NCI-H774 (cell line): ENCODE measurements at regions not wholly inside any gene's neighbourhood (a gene's known extent, or its start where the extent isn't known, plus 50 kb on each side); places are given as distances from the start of the nearest gene placed in this dataset.
"Not testable (repeated sequence)": the region's sequence is repeated elsewhere in the genome, so short reads cannot be mapped to it uniquely, and the experiment has no call there.

ENCODE experiments used
- DNase-seq: peaks from one replicate; lab custom pipeline; 2025; lab: John Stamatoyannopoulos, UW

DNA sequence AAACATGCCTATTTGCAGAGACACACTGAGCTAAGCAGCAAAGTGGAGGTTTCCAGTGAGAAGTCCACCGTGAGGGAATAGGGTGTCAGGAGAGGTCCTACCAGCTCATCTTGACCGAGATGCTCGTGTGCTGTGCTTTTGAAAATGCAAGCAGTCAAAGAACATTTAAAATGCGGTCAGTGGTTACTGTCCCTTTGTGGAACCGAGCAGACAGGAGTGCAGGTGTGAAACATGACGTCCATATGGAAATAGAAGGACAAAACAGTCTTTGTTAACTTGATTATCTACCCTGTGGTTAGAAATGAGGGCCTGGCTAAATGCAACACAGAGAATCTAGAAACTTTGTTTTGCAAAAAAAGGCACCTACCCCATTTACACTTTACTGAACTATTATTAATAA, 473.3 kb downstream of the SPATA31A6 start:
- DNase-seq, result not testable (repeated sequence)

DNA sequence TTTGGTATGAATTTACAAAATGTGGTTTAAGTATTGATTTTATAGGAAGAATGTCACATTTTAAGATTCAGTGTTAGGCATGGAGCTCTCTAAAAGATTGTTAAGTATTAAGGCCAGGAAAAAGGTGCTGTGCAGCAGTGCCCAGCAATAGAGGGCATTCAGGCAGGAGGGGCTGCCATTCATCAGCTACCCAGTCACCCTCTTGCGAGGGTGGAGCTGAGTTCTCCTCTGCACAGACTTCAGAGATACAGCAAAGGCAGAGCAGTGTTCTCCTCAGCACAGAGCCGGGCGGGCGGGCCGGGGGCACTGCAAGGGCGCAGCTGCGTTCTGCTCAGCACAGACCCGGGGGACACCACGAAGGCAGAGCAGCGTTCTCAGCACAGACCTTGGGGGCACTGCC, 474.0 kb downstream of the SPATA31A6 start:
- not testable (repeated sequence) for DNase-seq

DNA sequence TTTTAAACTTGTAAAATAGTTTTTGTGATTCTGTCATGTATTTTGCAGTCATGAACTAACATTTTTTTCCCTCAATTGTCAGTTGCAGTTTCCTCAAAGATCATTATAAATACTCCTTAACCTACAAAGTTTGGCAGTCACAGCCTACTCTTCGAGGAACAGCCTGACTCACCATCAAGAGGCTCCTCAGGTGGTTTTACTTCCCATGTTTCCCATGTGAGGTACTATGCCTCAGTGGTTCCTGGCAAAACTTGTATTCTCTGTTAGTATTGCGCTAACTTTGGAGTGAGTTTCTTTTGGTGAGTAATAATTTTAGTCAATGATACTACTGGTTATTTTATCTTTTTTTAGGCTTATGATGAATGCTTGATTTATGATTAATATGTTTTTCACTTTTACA, 513.7 kb downstream of the SPATA31A6 start:
- not testable (repeated sequence) for DNase-seq

- DNase-seq, result not testable (repeated sequence)
Measured at GRCh38 chr9:42702890-42703289, 519.4 kb downstream of the SPATA31A6 start.

GRCh38 chr9:42724841-42725835, 541.7 kb downstream of the SPATA31A6 start:
- not testable (repeated sequence) for DNase-seq

DNA sequence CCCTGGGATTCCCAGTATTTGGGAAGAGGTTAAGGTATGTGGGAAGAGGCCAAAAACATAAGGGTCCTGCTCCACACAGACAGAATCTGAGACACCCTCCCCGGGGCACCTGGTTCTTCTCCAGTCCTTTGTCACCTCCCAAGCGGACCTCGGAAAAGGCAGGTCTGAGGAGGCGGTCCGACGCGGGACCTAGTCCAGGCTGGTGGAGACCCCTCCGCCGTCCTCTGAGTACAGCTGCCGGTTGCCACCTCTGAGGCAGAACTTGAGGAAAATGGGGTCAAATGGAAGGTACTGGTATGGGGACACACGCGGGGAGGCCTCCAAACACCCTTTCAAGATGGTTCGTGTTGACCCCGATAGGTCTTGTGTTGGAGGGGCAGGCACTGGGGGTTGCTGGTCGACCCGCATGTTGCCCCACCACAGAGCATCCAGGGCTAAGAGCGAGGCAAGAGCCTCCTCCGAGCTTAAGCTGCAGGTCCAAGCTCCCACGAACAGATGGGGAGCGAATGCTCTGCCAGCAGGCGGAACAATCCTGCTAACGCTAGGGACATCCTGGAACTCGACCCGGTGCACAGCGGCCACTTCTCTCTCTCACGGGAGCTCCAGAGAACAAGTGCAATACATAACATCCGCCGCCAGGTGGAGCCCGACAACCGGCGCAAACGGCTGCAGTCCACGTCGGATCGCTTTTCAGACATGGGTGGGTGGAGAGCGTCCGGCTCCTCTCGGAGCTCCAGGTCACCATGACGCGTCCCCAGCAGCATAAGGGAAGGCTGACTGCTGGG, 559.8 kb downstream of the SPATA31A6 start:
- peak; percentile 56 for DNase-seq

DNA sequence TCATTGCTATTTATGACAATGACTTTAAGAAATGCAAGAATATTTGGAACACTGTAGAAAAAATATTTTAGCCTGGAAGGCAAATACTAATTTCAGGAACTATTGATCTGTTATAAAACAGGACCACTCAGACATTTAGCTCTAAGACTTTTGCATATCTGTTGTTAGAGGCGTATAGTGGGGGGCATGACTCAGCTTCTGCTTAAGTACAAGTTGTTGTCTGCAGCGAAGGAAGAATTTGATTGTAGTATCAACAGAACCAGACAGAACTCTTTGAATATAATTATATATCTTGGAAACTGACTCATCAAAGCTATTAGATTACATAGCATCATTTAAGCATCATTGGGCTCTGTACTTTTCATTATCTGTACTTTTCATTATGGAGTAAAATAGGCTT, 573.8 kb downstream of the SPATA31A6 start:
- DNase-seq, result not testable (repeated sequence)

- not testable (repeated sequence) for DNase-seq
Measured at GRCh38 chr9:42759320-42759719, 575.9 kb downstream of the SPATA31A6 start.

DNA sequence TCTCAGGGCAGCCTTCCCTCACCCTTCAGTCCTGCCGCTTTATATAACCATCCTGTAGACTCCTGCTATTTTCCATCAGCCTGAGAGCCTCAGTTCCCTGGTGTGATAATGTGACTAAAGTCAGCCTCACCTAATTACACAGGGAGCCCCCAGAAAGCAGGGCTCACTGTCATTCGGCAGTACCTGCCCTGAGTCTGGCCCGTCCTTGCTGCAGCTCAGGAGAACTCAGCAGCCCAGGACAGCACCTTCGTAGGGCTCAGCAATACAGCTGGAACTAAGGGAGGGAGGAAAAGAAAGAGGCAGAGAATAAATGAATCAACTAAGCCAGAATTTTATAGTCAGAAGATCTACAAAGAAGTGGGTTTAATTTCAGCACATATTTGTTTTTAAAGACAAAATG, 598.7 kb downstream of the SPATA31A6 start:
- DNase-seq, result not testable (repeated sequence)

DNA sequence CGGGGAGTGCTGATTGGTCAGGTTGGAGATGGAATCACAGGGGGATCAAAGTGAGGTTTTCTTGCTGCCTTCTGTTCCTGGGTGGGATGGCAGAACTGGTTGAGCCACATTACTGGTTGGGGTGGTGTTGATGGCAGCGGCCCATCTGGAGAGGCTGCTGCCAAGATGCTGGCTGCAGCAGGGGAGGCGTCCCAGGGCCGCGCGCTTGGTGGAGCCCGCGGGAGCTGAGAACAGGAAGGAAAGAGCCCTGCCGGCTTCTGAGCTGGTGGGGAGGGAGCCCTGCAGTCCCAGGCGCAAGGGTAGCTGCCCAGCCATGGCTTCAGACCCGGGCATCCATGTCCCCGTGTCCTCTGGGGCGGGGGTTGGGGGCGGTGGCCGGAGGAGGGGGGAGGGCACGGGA, 609.3 kb downstream of the SPATA31A6 start:
- DNase-seq, result not testable (repeated sequence)

GRCh38 chr9:42798571-42798970, 615.1 kb downstream of the SPATA31A6 start:
- not testable (repeated sequence) for DNase-seq

DNA sequence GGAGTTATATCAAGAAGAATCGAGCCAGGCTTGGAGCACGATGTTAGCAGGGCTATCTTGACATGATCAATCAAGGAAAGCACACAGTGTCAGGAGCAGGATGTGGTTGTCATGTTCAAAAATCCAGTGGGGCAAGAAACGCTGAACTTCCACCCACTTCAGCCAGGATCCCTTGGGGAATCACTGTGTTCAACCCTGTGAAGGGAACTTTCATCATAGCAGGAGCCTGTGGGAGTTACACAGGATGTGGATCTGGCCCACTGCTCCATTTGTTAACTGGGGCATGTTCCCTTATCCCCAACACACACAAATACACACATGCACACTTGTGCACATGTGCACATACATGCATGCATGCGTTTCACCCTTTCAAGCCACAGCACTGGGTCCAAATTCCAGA, 619.3 kb downstream of the SPATA31A6 start:
- DNase-seq, result not testable (repeated sequence)

DNA sequence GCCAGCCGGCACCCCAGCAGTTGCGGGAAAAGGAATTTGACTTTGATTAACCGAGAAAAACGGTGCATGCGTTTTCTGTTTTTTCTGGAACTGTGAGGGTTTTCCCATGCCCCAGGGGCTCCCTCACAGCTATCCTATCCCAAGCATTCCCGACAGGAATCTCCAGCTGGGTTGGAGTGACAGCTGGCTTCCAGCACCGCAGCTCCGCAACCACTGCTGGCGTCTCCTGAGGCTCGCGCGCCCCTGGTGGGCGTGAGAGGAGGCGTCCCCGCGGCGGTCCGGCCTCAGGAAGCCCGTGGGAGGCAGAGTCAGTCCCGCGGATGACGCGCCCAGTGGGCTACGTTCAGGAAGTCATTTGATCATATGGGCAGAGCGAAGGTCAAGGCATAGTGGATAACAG, 623.2 kb downstream of the SPATA31A6 start:
- DNase-seq, result not testable (repeated sequence)

GRCh38 chr9:42821468-42821867, 638.0 kb downstream of the SPATA31A6 start:
- DNase-seq, result not testable (repeated sequence)

DNA sequence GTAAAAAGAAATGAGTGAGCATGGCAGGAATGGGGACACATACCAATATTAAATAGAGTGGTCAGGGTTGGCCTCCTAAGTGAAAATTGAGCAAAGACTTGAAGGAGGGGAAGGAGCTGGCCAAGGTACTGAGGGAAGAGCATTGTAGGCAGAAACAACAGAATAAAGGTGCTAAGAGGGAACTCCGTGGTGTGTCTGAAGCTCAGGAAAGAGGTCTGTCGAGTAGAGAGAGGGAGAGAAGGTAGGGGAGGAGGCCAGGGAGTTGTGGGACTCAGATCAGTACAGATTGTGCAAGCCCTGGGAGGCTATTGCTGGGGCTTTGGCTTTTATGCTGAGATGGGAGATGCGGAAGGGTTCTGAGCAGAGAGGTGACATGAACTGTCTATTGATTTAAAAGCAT, 664.7 kb downstream of the SPATA31A6 start:
- DNase-seq, result not testable (repeated sequence)

DNA sequence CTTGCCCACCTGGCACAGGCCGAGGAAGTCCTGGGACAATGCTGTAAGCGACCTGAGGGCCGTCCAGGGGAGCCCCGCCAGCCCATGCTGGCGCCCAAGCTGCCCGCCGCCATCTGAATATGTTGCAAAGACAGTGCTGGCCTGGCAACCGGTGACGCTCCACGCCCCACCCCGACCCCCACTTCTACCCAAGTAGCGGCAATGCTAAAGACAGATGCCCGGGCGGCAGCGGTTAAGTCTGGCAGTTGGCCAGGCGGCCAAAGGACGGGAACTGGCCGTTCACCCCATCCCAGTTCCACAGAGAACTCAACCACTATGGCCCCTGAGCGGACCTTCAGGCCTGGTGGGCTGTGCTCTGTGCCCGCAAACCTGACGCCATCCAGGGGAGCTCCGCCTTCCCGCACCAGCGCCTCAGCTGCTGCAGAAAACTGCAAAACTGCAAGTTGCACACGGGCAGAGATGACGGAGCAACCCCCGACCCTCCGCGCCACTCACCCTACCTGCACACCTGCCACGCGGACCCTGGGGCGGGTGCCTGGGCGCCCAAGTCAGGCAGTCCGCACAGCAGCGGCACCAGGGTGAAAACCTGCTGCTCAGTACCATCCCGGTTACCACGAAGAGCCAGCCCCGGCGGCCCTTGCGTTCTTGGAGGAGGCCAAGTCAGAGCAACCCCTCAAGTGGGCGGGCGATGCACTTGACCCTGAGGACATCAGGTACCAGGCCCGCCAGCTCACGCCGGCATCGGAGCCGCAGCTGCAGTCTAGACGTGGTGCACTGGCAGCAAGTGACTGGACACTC, 667.6 kb downstream of the SPATA31A6 start:
- DNase-seq, result not testable (repeated sequence)

GRCh38 chr9:42851701-42852100, 668.2 kb downstream of the SPATA31A6 start:
- not testable (repeated sequence) for DNase-seq

DNA sequence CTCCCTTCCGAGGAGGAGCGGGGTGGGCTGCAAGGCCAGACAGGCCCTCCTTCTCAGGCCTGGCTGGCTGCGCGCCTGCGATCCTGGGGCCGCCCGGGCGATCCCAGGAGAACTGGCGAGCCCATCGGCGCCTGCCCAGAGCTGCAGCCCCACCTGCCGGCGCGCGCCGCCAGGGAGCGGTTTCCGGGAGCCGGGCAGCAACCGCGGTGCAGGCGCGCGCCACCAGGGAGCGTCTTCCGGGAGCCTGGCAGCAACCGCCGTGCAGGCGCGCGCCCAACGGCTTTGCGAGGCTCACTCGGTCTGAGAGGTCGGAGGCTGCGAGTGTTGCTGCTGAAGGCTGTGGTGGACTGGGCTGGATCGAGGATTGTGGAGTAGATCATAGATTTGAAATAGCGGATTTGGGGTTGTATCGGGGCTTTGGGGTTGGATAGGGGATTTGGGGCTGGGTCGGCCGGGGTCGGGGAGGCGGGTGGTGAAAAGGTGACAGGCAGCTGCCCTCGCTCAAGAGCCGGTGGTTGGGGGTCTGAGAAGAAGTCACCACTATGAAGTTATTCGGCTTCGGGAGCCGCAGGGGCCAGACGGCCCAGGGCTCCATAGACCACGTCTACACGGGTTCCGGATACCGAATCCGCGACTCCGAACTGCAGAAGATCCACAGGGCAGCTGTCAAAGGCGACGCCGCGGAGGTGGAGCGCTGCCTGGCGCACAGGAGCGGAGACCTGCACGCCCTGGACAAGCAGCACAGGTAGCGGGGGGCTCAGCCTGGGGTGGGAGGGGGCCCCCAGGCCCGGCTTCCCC, 668.9 kb downstream of the SPATA31A6 start:
- DNase-seq, result peak; percentile 66

- not testable (repeated sequence) for DNase-seq
Measured at GRCh38 chr9:42860133-42860532, 676.7 kb downstream of the SPATA31A6 start.

GRCh38 chr9:42862465-42862864, 679.0 kb downstream of the SPATA31A6 start:
- not testable (repeated sequence) for DNase-seq
